HG02610 (cell line): ENCODE measurements at regions not wholly inside any gene's neighbourhood (a gene's known extent, or its start where the extent isn't known, plus 50 kb on each side); places are given as distances from the start of the nearest gene placed in this dataset.

Experiments
- ATAC-seq: cut with Tn5 transposase; IDR thresholded peaks from one replicate; pipeline ENCODE4 v1.9.1; 2021; ENCODE audit warnings: mild to moderate bottlenecking, moderate library complexity; ENCODE audit not compliant: unreplicated experiment

- ATAC-seq: no peak
These were observed 144.7 kb upstream of the CPSF6 start for GRCh38 chr12:69094606-69095216.

DNA sequence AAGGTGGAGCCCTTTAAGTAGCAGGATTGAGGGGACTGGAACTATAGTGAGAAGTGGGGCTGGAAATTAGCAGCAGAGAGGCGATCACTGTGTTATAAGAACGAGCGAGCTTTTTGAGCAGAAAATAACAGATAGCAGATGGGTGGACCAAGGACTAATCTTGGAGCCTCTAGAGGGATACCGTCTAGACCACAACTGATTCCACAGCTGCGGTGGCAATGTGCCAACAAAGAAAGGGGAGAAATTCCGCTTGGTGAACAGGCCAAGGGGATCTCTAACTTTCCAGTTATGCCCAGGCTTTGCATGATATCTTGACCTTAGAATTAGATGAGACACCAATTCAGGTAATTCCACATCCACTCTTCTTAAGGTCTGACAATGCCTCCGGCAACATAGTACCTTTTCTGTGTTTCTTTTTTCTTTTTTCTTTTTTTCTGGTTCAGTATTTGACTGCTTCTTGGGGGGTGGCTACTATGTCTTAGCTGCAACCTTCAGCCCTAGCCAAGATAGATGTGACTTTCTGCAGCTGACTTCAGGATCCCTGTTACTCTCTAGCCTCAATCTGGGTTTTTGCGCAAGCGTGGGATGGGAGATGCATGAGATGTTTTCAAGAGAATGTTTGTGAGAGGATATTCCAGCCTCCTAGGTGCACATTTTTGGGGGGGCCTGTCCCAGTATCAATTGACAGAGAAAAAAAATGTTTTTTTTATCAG lies 143.4 kb upstream of the CPSF6 start:
- ATAC-seq: no peak

DNA sequence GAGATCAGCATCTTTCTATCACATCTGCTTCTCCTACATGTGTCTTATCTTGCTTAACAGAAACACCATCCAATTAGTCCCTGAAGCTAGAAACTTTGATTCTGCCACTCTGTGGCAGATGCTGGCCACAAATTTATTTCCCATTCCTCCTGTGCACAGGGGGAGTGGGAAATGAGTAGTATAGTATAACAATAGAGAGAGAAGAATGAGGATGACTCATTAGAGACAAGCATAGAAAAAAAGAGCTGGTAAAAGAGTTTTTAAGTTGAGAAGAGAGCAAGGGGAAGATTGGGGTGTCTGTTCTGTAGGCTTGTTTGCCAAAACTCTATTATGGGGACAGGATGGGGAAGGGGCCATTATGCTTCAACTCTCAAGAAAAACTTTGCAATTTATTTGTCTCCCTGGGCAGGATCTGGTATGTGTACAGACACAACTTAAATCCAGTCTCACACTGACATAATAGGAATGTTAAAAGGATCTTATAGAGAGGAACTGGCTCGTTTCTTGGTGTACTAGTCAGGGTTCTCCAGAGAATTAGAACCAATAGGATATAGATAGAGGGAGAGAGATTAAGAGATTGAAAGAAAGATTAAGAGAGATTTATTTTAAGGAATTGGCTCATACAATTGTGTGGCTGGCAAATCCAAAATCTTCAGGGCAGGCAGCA lies 142.6 kb upstream of the CPSF6 start:
- ATAC-seq: no peak

DNA sequence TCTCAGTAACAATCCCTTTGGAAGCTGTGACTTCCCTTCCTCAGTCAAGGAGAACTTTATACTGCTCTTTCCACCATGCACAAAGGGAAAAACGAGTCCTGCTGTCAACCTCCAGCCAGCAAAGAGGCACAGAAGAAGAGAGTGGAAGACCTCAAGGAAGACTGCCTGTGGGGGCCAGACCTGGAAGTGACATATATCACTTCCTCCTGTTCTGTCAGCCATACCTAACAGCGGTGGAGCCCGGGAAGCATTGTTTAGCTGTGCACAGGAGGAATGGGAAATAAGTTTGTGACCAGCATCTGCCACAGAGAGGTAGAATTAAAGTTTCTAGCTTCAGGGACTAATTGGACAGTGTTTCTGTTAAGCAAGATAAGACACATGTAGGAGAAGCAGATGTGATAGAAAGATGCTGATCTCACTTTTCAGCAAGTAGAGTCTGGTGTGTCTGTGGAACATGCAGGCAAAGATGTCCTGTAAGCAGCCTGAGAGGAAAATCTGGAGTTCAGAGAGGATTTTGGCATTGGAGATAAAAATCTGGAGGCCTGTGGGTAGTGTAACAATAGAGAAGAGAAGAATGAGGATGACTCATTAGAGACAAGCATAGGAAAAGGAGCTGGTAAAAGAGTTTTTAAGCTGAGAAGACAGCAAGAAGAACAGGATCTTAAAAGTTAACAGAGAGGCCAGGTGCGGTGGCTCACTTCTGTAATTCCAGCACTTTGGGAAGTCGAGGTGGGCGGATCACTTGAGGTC lies 141.6 kb upstream of the CPSF6 start:
- no peak for ATAC-seq

DNA sequence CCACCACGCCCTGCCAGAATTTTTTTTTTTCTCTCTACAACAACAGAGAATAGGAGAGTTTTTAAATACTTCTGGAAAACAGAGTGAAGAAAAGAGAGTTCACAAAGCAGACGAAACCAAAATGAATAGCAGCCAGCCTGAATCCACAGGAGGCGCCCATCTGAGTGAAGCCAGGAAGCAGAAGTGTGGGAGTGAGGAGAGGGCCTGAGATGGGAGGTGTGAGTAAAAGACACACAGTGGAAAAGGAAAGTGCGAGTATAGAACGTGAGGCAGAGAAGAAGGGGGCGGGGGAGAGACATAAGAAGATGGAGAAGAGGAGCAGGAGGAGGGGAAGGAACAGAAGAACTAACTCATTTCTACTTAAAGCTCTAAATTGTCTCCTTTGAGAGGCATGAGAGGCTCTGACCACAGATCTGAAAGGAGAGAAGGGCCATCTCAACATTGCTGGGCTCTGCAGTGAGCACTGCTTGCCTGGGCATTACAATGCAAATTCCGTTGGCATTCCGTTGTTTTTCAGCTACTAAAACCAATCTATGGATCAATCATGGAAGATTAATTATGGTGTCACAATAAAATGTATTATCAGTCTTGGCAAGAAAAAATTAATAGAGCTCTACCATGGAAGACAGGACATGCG lies 140.1 kb upstream of the CPSF6 start:
- no peak for ATAC-seq

DNA sequence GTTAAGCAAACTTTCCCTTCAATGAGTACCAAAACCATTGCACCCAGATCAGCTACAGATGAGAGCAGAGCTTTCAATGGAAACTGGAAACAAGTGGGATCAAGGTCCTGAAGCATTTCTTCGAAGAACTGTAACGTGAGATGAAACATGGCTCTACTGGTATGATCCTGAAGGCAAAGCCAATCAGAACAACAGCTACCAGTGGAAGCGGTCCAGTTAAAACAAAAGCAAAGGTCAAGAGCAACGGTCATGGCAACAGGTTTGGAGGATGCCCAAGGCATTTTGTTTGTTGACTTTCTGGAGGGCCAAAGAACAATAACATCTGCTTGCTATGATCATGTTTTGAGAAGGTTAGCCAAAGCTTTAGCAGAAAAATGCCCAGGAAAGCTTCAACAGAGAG lies 137.9 kb upstream of the CPSF6 start:
- ATAC-seq: no peak

GRCh38 chr12:69102856-69103255 lies 136.5 kb upstream of the CPSF6 start:
- no peak for ATAC-seq

DNA sequence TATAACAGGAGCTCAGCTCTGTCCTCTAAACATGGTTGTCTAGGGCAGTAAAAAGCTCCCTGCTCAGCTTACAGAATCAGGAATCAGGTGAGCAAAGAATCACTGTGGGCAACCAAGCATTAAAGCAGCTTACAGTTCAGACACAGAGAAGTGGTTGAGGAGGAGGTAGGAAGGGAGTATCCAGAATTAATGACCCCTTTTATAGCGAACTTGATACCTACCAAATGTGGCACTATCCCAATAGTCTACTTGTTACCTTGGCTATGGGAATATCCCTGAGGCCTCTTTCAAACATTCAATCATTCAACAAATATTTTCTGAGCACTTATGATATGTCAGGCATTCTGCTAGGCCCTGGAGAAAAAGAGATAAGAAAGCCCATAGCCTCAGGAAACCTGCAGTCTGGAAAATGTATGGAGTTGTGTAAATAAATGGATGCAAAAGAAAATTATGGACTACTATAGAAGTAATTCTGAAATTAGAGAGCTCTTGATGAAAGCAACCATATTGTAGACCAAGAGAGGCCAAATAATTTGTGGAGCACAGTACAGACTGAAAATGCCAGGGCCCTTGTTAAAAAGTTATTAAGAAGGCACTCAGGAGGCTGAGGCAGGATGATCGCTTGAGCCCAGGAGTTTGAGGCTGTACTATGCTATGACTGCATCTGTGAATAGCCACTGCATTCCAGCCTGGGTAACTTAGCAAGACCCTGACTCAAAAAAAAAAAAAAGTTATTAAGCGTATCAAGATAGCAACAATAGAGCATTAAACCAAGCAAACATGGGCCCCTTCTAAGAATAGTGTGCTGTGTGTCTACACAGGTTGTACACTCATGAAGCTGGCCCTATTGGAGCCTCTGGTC lies 134.0 kb upstream of the CPSF6 start:
- ATAC-seq: no peak

DNA sequence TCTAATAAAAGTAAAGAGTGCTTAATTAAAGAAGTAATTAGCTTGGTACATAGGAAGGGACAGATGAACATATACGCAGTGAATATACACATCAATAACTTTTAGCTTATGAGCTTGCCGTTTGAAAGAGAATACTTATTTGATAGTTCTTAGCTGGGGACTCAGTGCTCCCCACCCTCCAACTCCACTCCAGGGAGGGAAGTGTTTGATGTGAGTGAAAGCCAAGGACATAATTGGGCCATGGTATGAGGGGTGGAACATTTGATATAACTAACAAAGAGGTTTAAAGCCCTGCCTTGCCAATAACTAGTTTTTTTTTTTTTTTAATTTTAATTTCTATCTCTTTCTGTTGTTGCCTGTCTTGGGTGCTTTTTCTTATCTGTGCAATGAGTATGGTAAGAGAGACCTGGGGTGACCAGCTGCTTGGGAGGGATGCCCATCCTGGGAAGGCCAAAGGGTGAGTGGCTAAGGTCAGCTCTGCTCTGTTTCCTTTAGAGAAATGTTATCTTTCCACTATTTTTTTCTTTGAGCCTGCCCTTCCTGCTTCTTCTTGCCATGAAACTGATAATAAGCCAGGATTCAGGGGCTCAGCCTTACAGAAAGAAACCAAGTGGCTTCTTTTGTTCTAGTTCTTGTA lies 132.8 kb upstream of the CPSF6 start:
- no peak for ATAC-seq

DNA sequence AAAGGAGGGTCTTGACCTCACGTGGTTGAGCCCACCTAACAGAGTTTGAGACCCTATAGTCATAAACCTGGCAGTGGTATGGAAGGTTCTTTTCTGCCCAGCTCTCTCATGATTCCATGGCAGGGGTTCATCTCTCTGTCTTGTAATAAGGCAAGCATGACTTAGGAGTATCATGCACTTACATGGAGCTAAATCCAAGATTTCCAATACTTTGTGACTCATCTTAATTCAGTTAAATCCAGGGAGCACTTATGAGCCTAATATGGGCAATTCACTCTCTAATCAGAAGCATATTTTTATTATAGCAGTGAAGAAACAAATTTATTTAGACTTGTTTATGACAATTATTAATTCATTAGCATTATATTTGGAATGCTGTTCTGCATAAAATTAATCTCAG lies 131.8 kb upstream of the CPSF6 start:
- no peak for ATAC-seq

- no peak for ATAC-seq
These were observed 131.3 kb upstream of the CPSF6 start for GRCh38 chr12:69108037-69108436.

GRCh38 chr12:69112616-69113015 lies 126.8 kb upstream of the CPSF6 start:
- no peak for ATAC-seq

GRCh38 chr12:69115099-69115498 lies 124.3 kb upstream of the CPSF6 start:
- no peak for ATAC-seq

DNA sequence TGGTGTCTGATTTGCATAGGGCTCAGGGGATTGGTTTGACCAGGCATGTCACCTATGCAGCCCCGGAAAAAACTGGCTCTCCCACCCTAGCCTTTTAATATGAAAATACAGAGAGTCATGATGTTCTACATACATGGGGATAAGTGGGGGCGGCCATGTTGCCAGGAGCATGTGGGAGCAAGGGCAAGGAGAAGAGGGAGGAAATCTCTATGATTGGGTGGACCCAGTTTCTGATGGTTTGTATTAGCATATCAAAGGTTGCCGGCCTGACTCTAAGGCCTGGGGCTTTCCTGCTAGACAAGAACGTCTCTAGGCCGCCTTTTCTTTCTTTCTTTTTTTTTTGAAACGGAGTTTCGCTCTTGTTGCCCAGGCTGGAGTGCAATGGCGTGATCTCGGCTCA lies 123.4 kb upstream of the CPSF6 start:
- ATAC-seq: no peak

DNA sequence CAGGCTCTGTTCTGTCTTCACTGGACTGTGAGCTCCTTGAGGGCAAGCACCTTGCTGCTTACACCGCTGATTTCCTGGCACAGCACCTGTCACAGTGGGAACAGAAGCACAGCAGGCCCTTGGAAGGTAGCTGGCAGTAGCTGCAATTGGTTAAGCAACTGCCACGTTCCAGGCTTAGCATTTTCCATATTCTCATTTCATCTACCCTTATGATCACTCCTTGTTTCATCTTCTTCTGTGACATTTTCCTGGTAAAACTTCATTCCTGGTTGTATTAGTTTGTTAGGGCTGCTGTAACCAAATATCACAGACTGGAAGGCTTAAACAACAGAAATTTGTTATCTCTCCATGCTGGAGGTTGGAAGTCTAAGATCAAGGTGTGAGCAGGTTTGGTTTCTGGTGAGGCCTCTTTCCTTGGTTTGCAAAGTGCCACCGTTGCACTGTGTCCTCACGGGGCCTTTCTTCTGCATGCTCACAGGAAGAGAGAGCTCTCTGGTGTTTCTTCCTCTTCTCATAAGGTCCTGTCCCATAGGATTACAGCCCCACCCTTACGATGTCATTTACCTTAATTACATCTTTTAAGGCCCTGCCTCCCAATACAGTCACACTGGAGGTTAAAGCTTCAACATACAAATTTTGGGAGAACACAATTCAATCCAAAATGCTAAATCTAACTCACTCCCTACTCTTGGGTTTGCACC lies 121.7 kb upstream of the CPSF6 start:
- no peak for ATAC-seq

GRCh38 chr12:69118516-69118915 lies 120.9 kb upstream of the CPSF6 start:
- ATAC-seq: no peak

GRCh38 chr12:69119770-69120169 lies 119.6 kb upstream of the CPSF6 start:
- ATAC-seq: no peak

- ATAC-seq: no peak
These were observed 119.0 kb upstream of the CPSF6 start for GRCh38 chr12:69120354-69120753.

GRCh38 chr12:69123311-69123710 lies 116.1 kb upstream of the CPSF6 start:
- ATAC-seq: no peak
